ENCODE measurements at regions not wholly inside any gene's neighbourhood (a gene's known extent, or its start where the extent isn't known, plus 50 kb on each side); places are given as distances from the start of the nearest gene placed in this dataset.

- CTCF ChIA-PET = no interaction called here
- POLR2A ChIA-PET (ENCODE audit: low non-redundant PET) = no interaction called here
Measured at GRCh38 chr15:70399204-70399603, 301.5 kb upstream of the TLE3 start.

GRCh38 chr15:70398694-70399093, 301.0 kb upstream of the TLE3 start:
- no TSS peak for BruUV-seq (replicated peaks)
- CTCF ChIA-PET = no interaction called here

More at GRCh38 chr15:70399204-70399603, 301.5 kb upstream of the TLE3 start:
- Histone ChIP-seq H3K27ac (ENCODE audit: low read depth, low read length, poor library complexity, severe bottlenecking) (no peak overlapping the region), H3K36me3 (ENCODE audit: insufficient read depth, low read length, poor library complexity, severe bottlenecking) (no peaks in the 10 kb centered on the region), H3K4me1 (ENCODE audit: insufficient read depth, low read length, poor library complexity, severe bottlenecking) (no peaks in the 10 kb centered on the region), H3K9me3 (ENCODE audit: low read depth, low read length, poor library complexity, severe bottlenecking) (no peaks in the 10 kb centered on the region), H3K4me3 (ENCODE audit: low read depth, low read length, poor library complexity, severe bottlenecking) (no peak overlapping the region), H3K27me3 (replicated peaks; ENCODE audit: insufficient read depth, low read depth, low read length, poor library complexity) (peaks cover 5% of the 10 kb centered on the region)
- DNase-seq (ENCODE audit: low spot score) = no peak
- no TSS peak for BruUV-seq (replicated peaks)
- intact Hi-C loops (cut with micrococcal nuclease; ENCODE audit: unreplicated experiment) = no loop called here
- TF ChIP-seq EZH2 (IDR thresholded peaks at IDR 0.05; ENCODE audit: borderline replicate concordance, low read depth, low read length, poor library complexity, severe bottlenecking) = no peak
- TF ChIP-seq CTCF (conservative IDR thresholded peaks at IDR 0.05; ENCODE audit: low read depth, low read length) = no peak

GRCh38 chr15:70396807-70397206, 299.1 kb upstream of the TLE3 start:
- Histone ChIP-seq H3K27ac (ENCODE audit: low read depth, low read length, poor library complexity, severe bottlenecking) (no peak overlapping the region), H3K9me3 (ENCODE audit: low read depth, low read length, poor library complexity, severe bottlenecking) (no peaks in the 10 kb centered on the region), H3K27me3 (replicated peaks; ENCODE audit: insufficient read depth, low read depth, low read length, poor library complexity) (no peaks in the 10 kb centered on the region), H3K36me3 (ENCODE audit: insufficient read depth, low read length, poor library complexity, severe bottlenecking) (no peaks in the 10 kb centered on the region), H3K4me3 (ENCODE audit: low read depth, low read length, poor library complexity, severe bottlenecking) (no peak overlapping the region), H3K4me1 (ENCODE audit: insufficient read depth, low read length, poor library complexity, severe bottlenecking) (no peaks in the 10 kb centered on the region)
- intact Hi-C loops (cut with micrococcal nuclease; ENCODE audit: unreplicated experiment) = no loop called here
- no peak for TF ChIP-seq CTCF (conservative IDR thresholded peaks at IDR 0.05; ENCODE audit: low read depth, low read length)
- TF ChIP-seq EZH2 (IDR thresholded peaks at IDR 0.05; ENCODE audit: borderline replicate concordance, low read depth, low read length, poor library complexity, severe bottlenecking) = no peak
- DNase-seq (ENCODE audit: low spot score) = no peak
- ChIA-PET POLR2A (ENCODE audit: low non-redundant PET) (no interaction called here), CTCF (no interaction called here)
- no TSS peak for BruUV-seq (replicated peaks)

More at GRCh38 chr15:70398694-70399093, 301.0 kb upstream of the TLE3 start:
- POLR2A ChIA-PET (ENCODE audit: low non-redundant PET) = no interaction called here
- Histone ChIP-seq H3K27me3 (replicated peaks; ENCODE audit: insufficient read depth, low read depth, low read length, poor library complexity) (peaks cover 5% of the 10 kb centered on the region), H3K36me3 (ENCODE audit: insufficient read depth, low read length, poor library complexity, severe bottlenecking) (no peaks in the 10 kb centered on the region), H3K9me3 (ENCODE audit: low read depth, low read length, poor library complexity, severe bottlenecking) (no peaks in the 10 kb centered on the region), H3K27ac (ENCODE audit: low read depth, low read length, poor library complexity, severe bottlenecking) (no peak overlapping the region), H3K4me1 (ENCODE audit: insufficient read depth, low read length, poor library complexity, severe bottlenecking) (no peaks in the 10 kb centered on the region), H3K4me3 (ENCODE audit: low read depth, low read length, poor library complexity, severe bottlenecking) (no peak overlapping the region)
- no peak for TF ChIP-seq CTCF (conservative IDR thresholded peaks at IDR 0.05; ENCODE audit: low read depth, low read length)
- TF ChIP-seq EZH2 (IDR thresholded peaks at IDR 0.05; ENCODE audit: borderline replicate concordance, low read depth, low read length, poor library complexity, severe bottlenecking) = no peak
- no peak for DNase-seq (ENCODE audit: low spot score)
- intact Hi-C loops (cut with micrococcal nuclease; ENCODE audit: unreplicated experiment) = no loop called here

Measured in A673 (cell line).